ENCODE measurements at regions not wholly inside any gene's neighbourhood (a gene's known extent, or its start where the extent isn't known, plus 50 kb on each side); places are given as distances from the start of the nearest gene placed in this dataset.

GRCh38 chr2:4300616-4301015 is 597.2 kb downstream of the DCDC2C start:
- no peak for TF ChIP-seq POLR2A (IDR thresholded peaks at IDR 0.05)
- no peak for TF ChIP-seq POLR2AphosphoS5 (IDR thresholded peaks at IDR 0.05)
- TF ChIP-seq CTCF (IDR thresholded peaks at IDR 0.05), result no peak
- no peaks in the 10 kb centered on the region for H3K36me3 ChIP-seq
- no peak overlapping the region for H3K4me3 ChIP-seq
- no peak overlapping the region for H3K27ac ChIP-seq
- no peak for DNase-seq (ENCODE audit: low spot score in 2 of 2)
- H3K9me3 ChIP-seq, result peaks cover 3% of the 10 kb centered on the region in 2 donors
- intact Hi-C loops (cut with DNase I; ENCODE audit: low total_unique reads), result no loop called here
- no peaks in the 10 kb centered on the region for H3K27me3 ChIP-seq
- H3K4me1 ChIP-seq, result no peaks in the 10 kb centered on the region

GRCh38 chr2:4324531-4324930 is 621.2 kb downstream of the DCDC2C start:
- TF ChIP-seq POLR2AphosphoS5 (IDR thresholded peaks at IDR 0.05) (no peak), POLR2A (IDR thresholded peaks at IDR 0.05) (no peak), CTCF (IDR thresholded peaks at IDR 0.05) (no peak)
- H3K36me3 ChIP-seq, result no peaks in the 10 kb centered on the region
- peak overlapping the region; percentile 43 to 50 for H3K27ac ChIP-seq
- intact Hi-C loops (cut with DNase I; ENCODE audit: low total_unique reads), result no loop called here
- DNase-seq (ENCODE audit: low spot score in 2 of 2), result peak in 1 of 2 donors; percentile 24
- no peaks in the 10 kb centered on the region for H3K27me3 ChIP-seq
- no peak overlapping the region for H3K4me3 ChIP-seq
- no peaks in the 10 kb centered on the region for H3K4me1 ChIP-seq
- no peaks in the 10 kb centered on the region for H3K9me3 ChIP-seq

- TF ChIP-seq CTCF (IDR thresholded peaks at IDR 0.05) (no peak), POLR2A (IDR thresholded peaks at IDR 0.05) (no peak), POLR2AphosphoS5 (IDR thresholded peaks at IDR 0.05) (no peak)
- intact Hi-C loops (cut with DNase I; ENCODE audit: low total_unique reads), result no loop called here
- no peaks in the 10 kb centered on the region for H3K9me3 ChIP-seq
- H3K4me1 ChIP-seq, result no peaks in the 10 kb centered on the region
- no peak for DNase-seq (ENCODE audit: low spot score in 2 of 2)
- H3K4me3 ChIP-seq, result no peak overlapping the region
- H3K36me3 ChIP-seq, result no peaks in the 10 kb centered on the region
- H3K27ac ChIP-seq, result no peak overlapping the region
- H3K27me3 ChIP-seq, result no peaks in the 10 kb centered on the region
Observed at GRCh38 chr2:4336864-4337263, 633.5 kb downstream of the DCDC2C start.

- TF ChIP-seq POLR2AphosphoS5 (IDR thresholded peaks at IDR 0.05) (no peak), POLR2A (IDR thresholded peaks at IDR 0.05) (no peak), CTCF (IDR thresholded peaks at IDR 0.05) (no peak)
- H3K4me3 ChIP-seq, result no peak overlapping the region
- H3K9me3 ChIP-seq, result no peaks in the 10 kb centered on the region
- H3K27me3 ChIP-seq, result no peaks in the 10 kb centered on the region
- DNase-seq (ENCODE audit: low spot score in 2 of 2), result no peak
- intact Hi-C loops (cut with DNase I; ENCODE audit: low total_unique reads), result no loop called here
- H3K27ac ChIP-seq, result no peak overlapping the region
- no peaks in the 10 kb centered on the region for H3K36me3 ChIP-seq
- no peaks in the 10 kb centered on the region for H3K4me1 ChIP-seq
Observed at GRCh38 chr2:4338345-4338744, 635.0 kb downstream of the DCDC2C start.

- DNase-seq (ENCODE audit: low spot score in 2 of 2), result no peak
- Histone ChIP-seq H3K4me1 (no peaks in the 10 kb centered on the region), H3K4me3 (no peak overlapping the region), H3K27ac (no peak overlapping the region), H3K27me3 (no peaks in the 10 kb centered on the region), H3K9me3 (no peaks in the 10 kb centered on the region), H3K36me3 (no peaks in the 10 kb centered on the region)
- intact Hi-C loops (cut with DNase I; ENCODE audit: low total_unique reads), result no loop called here
- no peak for TF ChIP-seq POLR2A (IDR thresholded peaks at IDR 0.05)
- no peak for TF ChIP-seq CTCF (IDR thresholded peaks at IDR 0.05)
- TF ChIP-seq POLR2AphosphoS5 (IDR thresholded peaks at IDR 0.05), result no peak
Observed at GRCh38 chr2:4340536-4340935, 637.2 kb downstream of the DCDC2C start.

Data from breast epithelium (tissue), 4 donors.